ENCODE measurements at regions not wholly inside any gene's neighbourhood (a gene's known extent, or its start where the extent isn't known, plus 50 kb on each side); places are given as distances from the start of the nearest gene placed in this dataset.

- no peak for TF ChIP-seq POLR2AphosphoS5 (IDR thresholded peaks at IDR 0.05)
- TF ChIP-seq CTCF (IDR thresholded peaks at IDR 0.05), result no peak
Observed at GRCh38 chr13:67318398-67318797, 88.3 kb upstream of the PCDH9 start.
